H9 (cell line): ENCODE measurements at regions not wholly inside any gene's neighbourhood (a gene's known extent, or its start where the extent isn't known, plus 50 kb on each side); places are given as distances from the start of the nearest gene placed in this dataset.

Experiments used
- DNase-seq: peaks from one replicate; pipeline ENCODE4 v3.0.0-alpha.2; 2017
- H2AFZ ChIP-seq: one replicate; pipeline ENCODE4 v1.6.1; 2013; ENCODE audit warnings: mild to moderate bottlenecking, low read length, control low read depth, moderate library complexity
- H2AK5ac ChIP-seq: 2 replicates; pipeline ENCODE4 v1.6.1; 2013; ENCODE audit warnings: low read length, control low read depth, mixed read lengths; ENCODE audit not compliant: insufficient read length
- H2BK120ac ChIP-seq: one replicate; pipeline ENCODE4 v1.6.1; 2013; ENCODE audit warnings: low read depth, mild to moderate bottlenecking, low read length, control low read depth, inconsistent platforms; ENCODE audit not compliant: poor library complexity, severe bottlenecking
- H2BK12ac ChIP-seq: 2 replicates; pipeline ENCODE4 v1.6.1; 2013; ENCODE audit warnings: low read length, control low read depth, mixed read lengths, low read depth; ENCODE audit not compliant: insufficient read length
- H2BK15ac ChIP-seq: 2 replicates; pipeline ENCODE4 v1.6.1; 2013; ENCODE audit warnings: low read depth, low read length, control low read depth
- H2BK20ac ChIP-seq: one replicate; pipeline ENCODE4 v1.6.1; 2013; ENCODE audit warnings: low read depth, mild to moderate bottlenecking, low read length, control low read depth, inconsistent platforms; ENCODE audit not compliant: poor library complexity, severe bottlenecking
- H2BK5ac ChIP-seq: 2 replicates; pipeline ENCODE4 v1.6.1; 2013; ENCODE audit warnings: low read length, control low read depth, mixed read lengths; ENCODE audit not compliant: insufficient read length
- H3K14ac ChIP-seq: 2 replicates; pipeline ENCODE4 v1.6.1; 2013; ENCODE audit warnings: low read length, control low read depth; ENCODE audit not compliant: insufficient read depth
- H3K18ac ChIP-seq: 2 replicates; pipeline ENCODE4 v1.6.1; 2013; ENCODE audit warnings: low read depth, mild to moderate bottlenecking, mixed read lengths, low read length, control low read depth; ENCODE audit not compliant: insufficient read length
- H3K23ac ChIP-seq: 2 replicates; pipeline ENCODE4 v1.6.1; 2013; ENCODE audit warnings: low read length, control low read depth, mixed read lengths, low read depth; ENCODE audit not compliant: insufficient read length
- H3K23me2 ChIP-seq: 2 replicates; pipeline ENCODE4 v1.6.1; 2013; ENCODE audit warnings: low read depth, mild to moderate bottlenecking, mixed read lengths, low read length, control low read depth; ENCODE audit not compliant: insufficient read length, poor library complexity, severe bottlenecking
- H3K27ac ChIP-seq: 2 replicates; pipeline ENCODE4 v1.5.1; 2013; ENCODE audit warnings: low read length, control low read depth, mixed read lengths, low read depth; ENCODE audit not compliant: insufficient read length
- H3K27me3 ChIP-seq: 2 replicates; pipeline ENCODE4 v1.6.1; 2013; ENCODE audit warnings: low read length, control low read depth, inconsistent platforms; ENCODE audit not compliant: insufficient read depth
- H3K4ac ChIP-seq: 2 replicates; pipeline ENCODE4 v1.6.1; 2013; ENCODE audit warnings: low read depth, mild to moderate bottlenecking, control low read depth, inconsistent platforms, low read length, moderate library complexity
- H3K4me1 ChIP-seq: 2 replicates; pipeline ENCODE4 v1.6.1; 2013; ENCODE audit warnings: low read length, control low read depth, inconsistent platforms; ENCODE audit not compliant: insufficient read depth
- H3K4me2 ChIP-seq: 2 replicates; pipeline ENCODE4 v1.6.1; 2013; ENCODE audit warnings: low read length, control low read depth, mixed read lengths; ENCODE audit not compliant: insufficient read length, insufficient read depth
- H3K56ac ChIP-seq: 2 replicates; pipeline ENCODE4 v1.6.1; 2013; ENCODE audit warnings: low read depth, mild to moderate bottlenecking, mixed read lengths, low read length, control low read depth; ENCODE audit not compliant: insufficient read length
- H3K79me1 ChIP-seq: 2 replicates; pipeline ENCODE4 v1.6.1; 2013; ENCODE audit warnings: low read depth, mild to moderate bottlenecking, moderate library complexity, low read length, control low read depth, inconsistent platforms; ENCODE audit not compliant: insufficient read depth, poor library complexity, severe bottlenecking
- H3K79me2 ChIP-seq: 2 replicates; pipeline ENCODE4 v1.6.1; 2013; ENCODE audit warnings: low read length, control low read depth, inconsistent platforms; ENCODE audit not compliant: insufficient read depth
- H3K9ac ChIP-seq: 2 replicates; pipeline ENCODE4 v1.6.1; 2013; ENCODE audit warnings: low read length, control low read depth, mixed read lengths; ENCODE audit not compliant: insufficient read length; ENCODE audit errors: extremely low read depth
- H3K9me3 ChIP-seq: one replicate; pipeline ENCODE4 v1.6.1; 2013; ENCODE audit warnings: low read depth, low read length, inconsistent platforms; ENCODE audit not compliant: control insufficient read depth
- H3T11ph ChIP-seq: one replicate; pipeline ENCODE4 v1.6.1; 2013; ENCODE audit warnings: mild to moderate bottlenecking, low read length, control low read depth, inconsistent platforms
- H4K20me1 ChIP-seq: one replicate; pipeline ENCODE4 v1.6.1; 2013; ENCODE audit not compliant: control insufficient read depth, insufficient read length, insufficient read depth
- H4K5ac ChIP-seq: 2 replicates; pipeline ENCODE4 v1.6.1; 2013; ENCODE audit warnings: low read depth, mild to moderate bottlenecking, mixed read lengths, low read length, control low read depth; ENCODE audit not compliant: insufficient read length
- H4K8ac ChIP-seq: replicated peaks from 2 replicates; pipeline ENCODE4 v1.6.1; 2013; ENCODE audit warnings: low read length, control low read depth, mixed read lengths, low read depth; ENCODE audit not compliant: insufficient read length
- H4K91ac ChIP-seq: 2 replicates; pipeline ENCODE4 v1.6.1; 2013; ENCODE audit warnings: low read depth, mild to moderate bottlenecking, moderate library complexity, mixed read lengths, low read length, control low read depth; ENCODE audit not compliant: insufficient read length
- H3K27ac Mint-ChIP-seq, 3 experiments: 2 replicates in 2 of 3; 3 replicates in 1 of 3; pipeline ENCODE4 v1.8.0; 2020 to 2021; ENCODE audit warnings: mixed read lengths in 3 of 3, mild to moderate bottlenecking in 1 of 3, moderate library complexity in 1 of 3
- H3K27me3 Mint-ChIP-seq: 2 replicates; pipeline ENCODE4 v1.8.0; 2021; ENCODE audit warnings: low read depth, mild to moderate bottlenecking, moderate library complexity, mixed read lengths
- H3K36me3 Mint-ChIP-seq, 3 experiments: 2 replicates in 2 of 3; 3 replicates in 1 of 3; pipeline ENCODE4 v1.8.0; 2020 to 2021; ENCODE audit warnings: low read depth in 3 of 3, mixed read lengths in 3 of 3; ENCODE audit not compliant: insufficient read depth in 1 of 3
- H3K4me1 Mint-ChIP-seq, 2 experiments: 2 replicates each; pipeline ENCODE4 v1.8.0; 2020; ENCODE audit warnings: mixed read lengths in 2 of 2
- H3K4me3 Mint-ChIP-seq, 2 experiments: 2 replicates in 1 of 2; 3 replicates in 1 of 2; pipeline ENCODE4 v1.8.0; 2020 to 2021; ENCODE audit warnings: mild to moderate bottlenecking in 2 of 2, mixed read lengths in 2 of 2, moderate library complexity in 1 of 2
- H3K9me3 Mint-ChIP-seq, 2 experiments: 2 replicates in 1 of 2; 3 replicates in 1 of 2; pipeline ENCODE4 v1.8.0; 2020; ENCODE audit warnings: mild to moderate bottlenecking in 2 of 2, mixed read lengths in 2 of 2, moderate library complexity in 1 of 2
- CTCF ChIP-seq: fragments of 200-600 bp; sonication (generic); conservative IDR thresholded peaks from 3 replicates; pipeline ENCODE4 v1.8.0; 2021; ENCODE audit warnings: antibody characterized with exemption, mild to moderate bottlenecking
- WGBS: extraction: QIAGEN DNeasy Blood & Tissue Kit; methylation state at CpG from one replicate; pipeline ENCODE4 v1.1.7; 2013; ENCODE audit warnings: missing lambda C conversion rate, low lambda C conversion rate, mixed read lengths; ENCODE audit not compliant: insufficient read length; ENCODE audit errors: extremely low coverage; 5-methylcytosine and 5-hydroxymethylcytosine counted together

- peaks cover 15 to 35% (median 26%) of the 10 kb centered on the region in 3 experiments for H3K36me3 Mint-ChIP-seq
- Histone ChIP-seq H2BK15ac (no peak overlapping the region), H3K79me1 (no peaks in the 10 kb centered on the region), H4K8ac (no peak overlapping the region), H3K18ac (no peak overlapping the region), H3K14ac (no peak overlapping the region), H3K23ac (no peak overlapping the region), H3T11ph (no peak overlapping the region), H2BK12ac (no peak overlapping the region), H2AFZ (no peak overlapping the region), H2BK20ac (no peak overlapping the region), H3K23me2 (no peaks in the 10 kb centered on the region), H2BK5ac (no peak overlapping the region), H3K27me3 (no peaks in the 10 kb centered on the region), H2AK5ac (no peak overlapping the region), H3K79me2 (no peaks in the 10 kb centered on the region), H3K9me3 (no peaks in the 10 kb centered on the region), H4K20me1 (no peaks in the 10 kb centered on the region), H4K91ac (no peak overlapping the region), H3K4ac (no peak overlapping the region), H3K4me1 (no peaks in the 10 kb centered on the region), H3K4me2 (no peak overlapping the region), H3K27ac (no peak overlapping the region), H4K5ac (no peak overlapping the region), H2BK120ac (no peak overlapping the region), H3K56ac (no peak overlapping the region), H3K9ac (no peak overlapping the region)
- WGBS = no CpG with 5 or more reads among the region's 1 CpG
- peaks cover 18 to 25% of the 10 kb centered on the region in 2 experiments for H3K9me3 Mint-ChIP-seq
- TF ChIP-seq CTCF = no peak
- H3K4me3 Mint-ChIP-seq = no peak overlapping the region
- DNase-seq = no peak
- no peak overlapping the region for H3K27ac Mint-ChIP-seq
- H3K4me1 Mint-ChIP-seq = no peaks in the 10 kb centered on the region
- H3K27me3 Mint-ChIP-seq = no peaks in the 10 kb centered on the region
Observed at GRCh38 chr16:72711823-72712222, 336.1 kb downstream of the ZFHX3 start.
